ENCODE measurements at regions not wholly inside any gene's neighbourhood (a gene's known extent, or its start where the extent isn't known, plus 50 kb on each side); places are given as distances from the start of the nearest gene placed in this dataset.

DNA sequence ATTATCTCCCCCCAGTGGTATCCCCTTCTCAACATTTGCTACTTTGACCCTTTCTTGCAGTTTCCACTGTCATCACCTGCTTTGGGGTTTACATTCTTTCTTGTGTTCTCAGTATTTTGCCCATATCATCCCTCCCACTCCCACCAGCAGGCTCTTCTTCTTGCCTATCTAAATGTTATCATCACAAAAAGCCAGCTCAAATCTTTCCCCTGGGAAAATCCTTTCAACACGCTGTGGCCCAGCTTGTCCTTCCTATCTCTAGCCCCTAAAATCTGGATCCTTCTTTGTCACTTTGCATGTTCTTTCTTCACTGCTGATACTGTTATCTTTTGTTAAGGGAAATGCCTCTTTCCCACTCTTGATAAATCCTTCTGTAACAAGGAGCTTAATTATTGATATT, 138.2 kb downstream of the RAD51AP2 start:
- no peaks in the 10 kb centered on the region for H3K36me3 ChIP-seq (ENCODE audit: low read length)
- H3K4me3 ChIP-seq (ENCODE audit: insufficient read depth, low read length, poor library complexity, severe bottlenecking) = no peak overlapping the region
- H3K79me2 ChIP-seq (ENCODE audit: insufficient read depth, low read length) = no peaks in the 10 kb centered on the region
- H3F3A ChIP-seq (ENCODE audit: insufficient read depth) = no peaks in the 10 kb centered on the region
- TF ChIP-seq, protein P1, sequence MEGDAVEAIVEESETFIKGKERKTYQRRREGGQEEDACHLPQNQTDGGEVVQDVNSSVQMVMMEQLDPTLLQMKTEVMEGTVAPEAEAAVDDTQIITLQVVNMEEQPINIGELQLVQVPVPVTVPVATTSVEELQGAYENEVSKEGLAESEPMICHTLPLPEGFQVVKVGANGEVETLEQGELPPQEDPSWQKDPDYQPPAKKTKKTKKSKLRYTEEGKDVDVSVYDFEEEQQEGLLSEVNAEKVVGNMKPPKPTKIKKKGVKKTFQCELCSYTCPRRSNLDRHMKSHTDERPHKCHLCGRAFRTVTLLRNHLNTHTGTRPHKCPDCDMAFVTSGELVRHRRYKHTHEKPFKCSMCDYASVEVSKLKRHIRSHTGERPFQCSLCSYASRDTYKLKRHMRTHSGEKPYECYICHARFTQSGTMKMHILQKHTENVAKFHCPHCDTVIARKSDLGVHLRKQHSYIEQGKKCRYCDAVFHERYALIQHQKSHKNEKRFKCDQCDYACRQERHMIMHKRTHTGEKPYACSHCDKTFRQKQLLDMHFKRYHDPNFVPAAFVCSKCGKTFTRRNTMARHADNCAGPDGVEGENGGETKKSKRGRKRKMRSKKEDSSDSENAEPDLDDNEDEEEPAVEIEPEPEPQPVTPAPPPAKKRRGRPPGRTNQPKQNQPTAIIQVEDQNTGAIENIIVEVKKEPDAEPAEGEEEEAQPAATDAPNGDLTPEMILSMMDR (IDR thresholded peaks at IDR 0.05; ENCODE audit: insufficient read depth, low read length, poor library complexity, severe bottlenecking) = no peak
- no peak for TF ChIP-seq EZH2phosphoT487 (conservative IDR thresholded peaks at IDR 0.05; ENCODE audit: low read length)
- H2AFZ ChIP-seq (ENCODE audit: low read depth, low read length, severe bottlenecking) = no peak overlapping the region
- H3K27ac ChIP-seq (ENCODE audit: low read depth, low read length) = no peak overlapping the region
- H3K4me2 ChIP-seq (ENCODE audit: low read depth, low read length, poor library complexity, severe bottlenecking) = no peak overlapping the region
- H3K9ac ChIP-seq (ENCODE audit: low read length) = no peak overlapping the region
- H3K9me2 ChIP-seq (replicated peaks; ENCODE audit: insufficient read depth, low read length) = no peaks in the 10 kb centered on the region
- H3K27me3 ChIP-seq (ENCODE audit: low read length) = 0 out of 2 replicates have a peak, but pooled peaks cover 3% of the 10 kb centered on the region
- no peaks in the 10 kb centered on the region for H4K20me1 ChIP-seq (ENCODE audit: low read depth, low read length)
- H3K9me3 ChIP-seq (ENCODE audit: insufficient read depth, low read length) = no peaks in the 10 kb centered on the region

DNA sequence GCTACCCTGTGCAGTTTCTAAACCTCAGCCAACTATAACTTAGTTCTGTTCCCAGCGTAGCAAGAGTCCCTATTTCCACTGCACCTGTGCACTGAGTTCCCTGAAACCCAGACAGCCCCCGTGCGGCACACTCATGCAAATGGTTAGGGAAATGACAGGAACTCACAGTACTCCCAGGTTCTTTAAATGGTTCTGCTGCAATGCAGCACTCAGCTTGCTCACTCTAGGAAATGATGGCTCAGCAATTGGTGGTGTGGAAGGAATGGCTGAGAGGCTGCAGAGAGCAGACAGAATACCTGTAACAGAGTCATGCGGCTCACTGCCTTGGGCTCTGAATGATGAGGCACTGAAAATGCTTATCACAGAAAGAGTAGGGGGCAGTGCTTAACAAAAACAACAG, 143.0 kb downstream of the RAD51AP2 start:
- TF ChIP-seq, protein P1 (IDR thresholded peaks at IDR 0.05; ENCODE audit: insufficient read depth, low read length, poor library complexity, severe bottlenecking) = no peak
- TF ChIP-seq EZH2phosphoT487 (conservative IDR thresholded peaks at IDR 0.05; ENCODE audit: low read length) = no peak
- Histone ChIP-seq H2AFZ (ENCODE audit: low read depth, low read length, severe bottlenecking) (no peak overlapping the region), H3K4me3 (ENCODE audit: insufficient read depth, low read length, poor library complexity, severe bottlenecking) (no peak overlapping the region), H3K27ac (ENCODE audit: low read depth, low read length) (no peak overlapping the region), H3K27me3 (ENCODE audit: low read length) (no peaks in the 10 kb centered on the region), H3F3A (ENCODE audit: insufficient read depth) (no peaks in the 10 kb centered on the region), H3K36me3 (ENCODE audit: low read length) (no peaks in the 10 kb centered on the region), H3K79me2 (ENCODE audit: insufficient read depth, low read length) (no peaks in the 10 kb centered on the region), H3K9me3 (ENCODE audit: insufficient read depth, low read length) (no peaks in the 10 kb centered on the region), H3K9ac (ENCODE audit: low read length) (no peak overlapping the region), H4K20me1 (ENCODE audit: low read depth, low read length) (no peaks in the 10 kb centered on the region), H3K9me2 (replicated peaks; ENCODE audit: insufficient read depth, low read length) (no peaks in the 10 kb centered on the region), H3K4me2 (ENCODE audit: low read depth, low read length, poor library complexity, severe bottlenecking) (no peak overlapping the region)

DNA sequence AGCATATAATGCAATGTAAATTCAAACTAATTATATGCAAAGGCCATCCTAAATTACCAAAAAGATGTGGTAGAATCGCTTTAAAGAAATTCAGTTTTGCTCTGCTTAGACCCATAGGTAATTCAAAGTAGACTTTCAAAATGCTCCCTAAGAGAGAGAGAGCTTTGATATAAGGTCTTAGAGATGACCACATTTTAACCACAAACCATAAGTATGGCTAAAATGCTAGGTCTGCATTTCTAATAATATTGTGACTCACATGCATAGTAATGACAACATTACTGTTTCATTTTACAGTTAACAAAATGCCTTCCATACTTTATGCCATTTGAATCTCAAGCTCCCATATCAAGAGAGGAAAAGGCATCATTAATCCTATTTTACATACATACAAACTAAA, 144.5 kb downstream of the RAD51AP2 start:
- TF ChIP-seq EZH2phosphoT487 (conservative IDR thresholded peaks at IDR 0.05; ENCODE audit: low read length) = no peak
- TF ChIP-seq, protein P1 (IDR thresholded peaks at IDR 0.05; ENCODE audit: insufficient read depth, low read length, poor library complexity, severe bottlenecking) = no peak
- Histone ChIP-seq H2AFZ (ENCODE audit: low read depth, low read length, severe bottlenecking) (no peak overlapping the region), H3K9me2 (replicated peaks; ENCODE audit: insufficient read depth, low read length) (no peaks in the 10 kb centered on the region), H4K20me1 (ENCODE audit: low read depth, low read length) (no peaks in the 10 kb centered on the region), H3K4me3 (ENCODE audit: insufficient read depth, low read length, poor library complexity, severe bottlenecking) (no peak overlapping the region), H3K79me2 (ENCODE audit: insufficient read depth, low read length) (no peaks in the 10 kb centered on the region), H3K36me3 (ENCODE audit: low read length) (no peaks in the 10 kb centered on the region), H3K9me3 (ENCODE audit: insufficient read depth, low read length) (no peaks in the 10 kb centered on the region), H3K27me3 (ENCODE audit: low read length) (no peaks in the 10 kb centered on the region), H3K4me2 (ENCODE audit: low read depth, low read length, poor library complexity, severe bottlenecking) (no peak overlapping the region), H3K9ac (ENCODE audit: low read length) (no peak overlapping the region), H3F3A (ENCODE audit: insufficient read depth) (no peaks in the 10 kb centered on the region), H3K27ac (ENCODE audit: low read depth, low read length) (no peak overlapping the region)

All from SU-DHL-6 (cell line).